ENCODE measurements at regions not wholly inside any gene's neighbourhood (a gene's known extent, or its start where the extent isn't known, plus 50 kb on each side); places are given as distances from the start of the nearest gene placed in this dataset.

DNA sequence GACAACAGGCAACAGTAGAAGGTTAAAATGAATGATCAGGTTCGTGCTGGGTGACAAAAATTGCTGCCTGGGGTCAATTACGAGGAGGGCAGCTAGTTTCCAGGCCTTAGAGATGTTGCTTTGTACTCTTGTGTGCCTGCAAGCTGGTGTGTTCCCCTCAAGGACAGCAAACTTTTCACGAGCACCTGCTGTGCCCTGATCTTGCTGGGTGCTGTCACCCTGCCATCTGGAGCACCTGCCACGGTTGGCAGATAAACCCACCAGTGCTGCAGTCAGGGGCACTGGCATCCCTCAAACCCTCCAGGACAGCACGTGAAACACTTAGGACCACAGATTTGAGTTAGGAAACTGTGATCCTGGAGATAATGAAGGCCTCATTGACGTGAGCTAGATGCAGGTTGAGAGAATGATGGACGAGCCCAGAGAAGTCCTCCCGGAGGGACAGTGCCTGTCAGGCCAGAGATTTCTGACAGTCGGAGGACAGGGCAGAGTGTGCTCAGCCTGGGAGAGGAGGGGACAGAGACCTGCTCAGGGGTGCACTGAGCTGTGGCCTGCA, 104.3 kb upstream of the RAB12 start:
- TF ChIP-seq, protein P1, sequence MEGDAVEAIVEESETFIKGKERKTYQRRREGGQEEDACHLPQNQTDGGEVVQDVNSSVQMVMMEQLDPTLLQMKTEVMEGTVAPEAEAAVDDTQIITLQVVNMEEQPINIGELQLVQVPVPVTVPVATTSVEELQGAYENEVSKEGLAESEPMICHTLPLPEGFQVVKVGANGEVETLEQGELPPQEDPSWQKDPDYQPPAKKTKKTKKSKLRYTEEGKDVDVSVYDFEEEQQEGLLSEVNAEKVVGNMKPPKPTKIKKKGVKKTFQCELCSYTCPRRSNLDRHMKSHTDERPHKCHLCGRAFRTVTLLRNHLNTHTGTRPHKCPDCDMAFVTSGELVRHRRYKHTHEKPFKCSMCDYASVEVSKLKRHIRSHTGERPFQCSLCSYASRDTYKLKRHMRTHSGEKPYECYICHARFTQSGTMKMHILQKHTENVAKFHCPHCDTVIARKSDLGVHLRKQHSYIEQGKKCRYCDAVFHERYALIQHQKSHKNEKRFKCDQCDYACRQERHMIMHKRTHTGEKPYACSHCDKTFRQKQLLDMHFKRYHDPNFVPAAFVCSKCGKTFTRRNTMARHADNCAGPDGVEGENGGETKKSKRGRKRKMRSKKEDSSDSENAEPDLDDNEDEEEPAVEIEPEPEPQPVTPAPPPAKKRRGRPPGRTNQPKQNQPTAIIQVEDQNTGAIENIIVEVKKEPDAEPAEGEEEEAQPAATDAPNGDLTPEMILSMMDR (conservative IDR thresholded peaks at IDR 0.05; ENCODE audit: low read depth, low read length), result no peak
- TF ChIP-seq EZH2 (IDR thresholded peaks at IDR 0.05; ENCODE audit: low read length, unreplicated experiment) (no peak), EZH2phosphoT487 (IDR thresholded peaks at IDR 0.05; ENCODE audit: borderline replicate concordance, low read length) (no peak)
